Peyer's patch (tissue), 4 donors: ENCODE measurements at regions not wholly inside any gene's neighbourhood (a gene's known extent, or its start where the extent isn't known, plus 50 kb on each side); places are given as distances from the start of the nearest gene placed in this dataset.

Experiments used
- POLR2A ChIP-seq, 2 donors: fragments of 450-650 bp; IDR thresholded peaks; one replicate each; pipeline ENCODE4 v1.5.1; 2017; ENCODE audit warnings: antibody characterized with exemption in 2 of 2, mild to moderate bottlenecking in 2 of 2, moderate library complexity in 2 of 2
- TF ChIP-seq, protein P1 (sequence below), 6 experiments: fragments of 450-650 bp in 4 of 6; fragments of 200-600 bp in 2 of 6; sonication (generic) in 1 of 6; IDR thresholded peaks; one replicate each; pipeline ENCODE4 v1.5.1; 2017 to 2019; ENCODE audit warnings: antibody characterized with exemption in 6 of 6, mild to moderate bottlenecking in 3 of 6, moderate library complexity in 1 of 6

DNA sequence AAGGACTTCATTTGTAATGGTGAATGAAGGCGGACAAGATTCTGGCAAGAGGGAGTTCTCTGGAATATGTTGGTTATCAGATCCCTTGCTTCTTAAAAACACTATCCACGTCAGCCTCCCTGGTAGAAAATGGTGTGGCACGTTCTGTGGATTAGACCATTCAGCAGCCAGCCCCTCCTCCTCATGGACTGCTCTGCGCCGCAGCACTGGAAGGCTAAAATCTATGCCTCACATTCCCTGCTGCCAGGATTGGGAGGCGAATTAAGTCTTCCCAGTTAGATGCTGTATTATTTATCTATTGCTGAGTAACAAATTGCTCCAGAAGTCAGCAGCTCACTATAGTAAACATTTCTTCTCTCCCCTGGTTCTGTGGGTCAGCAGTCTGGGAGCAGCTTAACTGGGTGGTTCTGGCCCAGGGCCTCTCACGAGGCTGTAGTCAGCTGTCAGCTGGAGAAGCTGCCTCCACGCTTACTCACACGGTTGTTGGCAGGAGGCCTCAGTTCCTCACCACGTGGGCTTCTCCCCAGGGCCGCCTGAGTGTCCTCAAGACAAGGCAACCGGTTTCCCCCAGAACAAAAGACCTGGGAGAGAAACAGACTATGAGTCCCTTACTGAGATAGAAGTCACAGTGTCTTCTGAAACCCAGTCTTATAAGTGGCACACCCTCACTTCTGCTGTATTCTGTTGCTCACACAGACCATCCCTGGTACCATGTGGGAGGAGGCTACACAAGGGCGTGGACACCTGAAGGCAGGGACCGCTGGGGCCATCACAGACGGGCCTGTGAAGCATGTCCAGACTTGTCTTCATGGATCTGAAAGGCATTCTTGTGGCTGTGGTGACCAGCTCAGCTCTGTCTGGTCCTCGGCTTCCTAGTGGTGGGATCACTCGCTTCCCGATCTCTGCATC, 101.0 kb downstream of the NRN1 start:
- TF ChIP-seq, protein P1, sequence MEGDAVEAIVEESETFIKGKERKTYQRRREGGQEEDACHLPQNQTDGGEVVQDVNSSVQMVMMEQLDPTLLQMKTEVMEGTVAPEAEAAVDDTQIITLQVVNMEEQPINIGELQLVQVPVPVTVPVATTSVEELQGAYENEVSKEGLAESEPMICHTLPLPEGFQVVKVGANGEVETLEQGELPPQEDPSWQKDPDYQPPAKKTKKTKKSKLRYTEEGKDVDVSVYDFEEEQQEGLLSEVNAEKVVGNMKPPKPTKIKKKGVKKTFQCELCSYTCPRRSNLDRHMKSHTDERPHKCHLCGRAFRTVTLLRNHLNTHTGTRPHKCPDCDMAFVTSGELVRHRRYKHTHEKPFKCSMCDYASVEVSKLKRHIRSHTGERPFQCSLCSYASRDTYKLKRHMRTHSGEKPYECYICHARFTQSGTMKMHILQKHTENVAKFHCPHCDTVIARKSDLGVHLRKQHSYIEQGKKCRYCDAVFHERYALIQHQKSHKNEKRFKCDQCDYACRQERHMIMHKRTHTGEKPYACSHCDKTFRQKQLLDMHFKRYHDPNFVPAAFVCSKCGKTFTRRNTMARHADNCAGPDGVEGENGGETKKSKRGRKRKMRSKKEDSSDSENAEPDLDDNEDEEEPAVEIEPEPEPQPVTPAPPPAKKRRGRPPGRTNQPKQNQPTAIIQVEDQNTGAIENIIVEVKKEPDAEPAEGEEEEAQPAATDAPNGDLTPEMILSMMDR (IDR thresholded peaks at IDR 0.05): no peak
- TF ChIP-seq POLR2A (IDR thresholded peaks at IDR 0.05): no peak
